Thoracic aorta (tissue), 2 donors: ENCODE measurements at regions not wholly inside any gene's neighbourhood (a gene's known extent, or its start where the extent isn't known, plus 50 kb on each side); places are given as distances from the start of the nearest gene placed in this dataset.

Experiments
- ATAC-seq: fragments of 150-250 bp; one replicate; pipeline ENCODE4 v1.8.0; 2017; ENCODE audit warnings: low read depth; ENCODE audit not compliant: insufficient number of reproducible peaks, low FRiP score
- DNase-seq: peaks from one replicate; pipeline ENCODE4 v3.0.0-alpha.2; 2020; ENCODE audit warnings: low spot score
- H3K27ac ChIP-seq, 2 donors: fragments of 200-600 bp; sonication (generic); 1 replicate in 1 of 2; 2 replicates in 1 of 2; pipeline ENCODE4 v1.5.1; 2016; ENCODE audit warnings: mild to moderate bottlenecking in 2 of 2, moderate library complexity in 2 of 2
- H3K27me3 ChIP-seq: fragments of 200-600 bp; sonication (generic); replicated peaks from 2 replicates; pipeline ENCODE4 v1.6.0; 2016; ENCODE audit warnings: mild to moderate bottlenecking; ENCODE audit not compliant: insufficient read depth
- H3K36me3 ChIP-seq: fragments of 200-600 bp; sonication (generic); one replicate; pipeline ENCODE4 v1.5.1; 2016
- H3K4me1 ChIP-seq, 2 donors: fragments of 200-600 bp; sonication (generic); 1 replicate in 1 of 2; 2 replicates in 1 of 2; pipeline versions ENCODE4 v1.5.1 to v1.6.0; 2016; ENCODE audit warnings: low read depth in 2 of 2, mild to moderate bottlenecking in 1 of 2; ENCODE audit not compliant: control insufficient read depth in 1 of 2
- H3K4me3 ChIP-seq: fragments of 200-600 bp; sonication (generic); 2 replicates; pipeline ENCODE4 v1.5.1; 2016; ENCODE audit warnings: mild to moderate bottlenecking
- H3K9me3 ChIP-seq: fragments of 200-600 bp; sonication (generic); 2 replicates; pipeline ENCODE4 v1.5.1; 2016
- CTCF ChIP-seq: fragments of 200-600 bp; sonication (generic); IDR thresholded peaks from one replicate; pipeline ENCODE4 v1.5.1; 2019; ENCODE audit warnings: antibody characterized with exemption

- H3K9me3 ChIP-seq, result no peaks in the 10 kb centered on the region
- ATAC-seq (no peak), DNase-seq (no peak)
- no peaks in the 10 kb centered on the region for H3K27me3 ChIP-seq
- no peaks in the 10 kb centered on the region for H3K36me3 ChIP-seq
- no peak overlapping the region for H3K4me3 ChIP-seq
- no peak for TF ChIP-seq CTCF
- peaks cover 20 to 35% of the 10 kb centered on the region in 2 donors for H3K4me1 ChIP-seq
- H3K27ac ChIP-seq, result no peak overlapping the region
Measured at GRCh38 chr6:139547804-139548203, 173.4 kb upstream of the CITED2 start.

DNA sequence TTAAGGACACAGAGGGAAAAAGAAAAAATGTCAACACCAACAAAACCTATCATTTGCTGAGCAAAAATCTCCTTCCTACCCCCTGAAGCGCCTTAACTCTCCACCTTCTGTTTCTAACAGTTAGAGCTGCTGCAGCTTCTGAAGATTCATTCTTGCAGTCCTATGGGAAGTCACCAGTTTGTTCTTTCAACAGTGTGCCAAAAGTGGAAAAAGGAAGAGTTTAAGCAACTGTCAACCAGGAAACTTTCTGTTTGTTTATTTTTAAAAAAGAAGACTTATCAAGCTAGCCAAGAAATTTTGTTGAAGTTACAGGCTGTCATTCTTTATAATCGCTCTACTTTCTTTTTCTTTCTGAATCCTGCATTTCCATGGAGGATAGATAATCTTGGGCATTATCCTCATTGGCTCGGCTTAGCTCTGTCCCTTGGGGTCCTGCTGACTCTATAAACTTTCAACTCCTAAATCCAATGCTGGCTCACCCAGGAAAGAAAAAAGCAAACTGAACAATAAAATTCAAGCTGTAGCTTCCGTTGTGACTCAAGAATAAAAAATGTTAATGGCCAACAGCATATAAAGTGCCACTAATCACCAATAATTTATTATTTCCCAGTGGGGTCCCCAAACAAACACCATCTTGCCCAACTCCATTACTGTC, 172.8 kb upstream of the CITED2 start:
- H3K36me3 ChIP-seq, result no peaks in the 10 kb centered on the region
- no peak for ATAC-seq
- peaks cover 20 to 35% of the 10 kb centered on the region in 2 donors for H3K4me1 ChIP-seq
- peak overlapping the region; percentile 18 for H3K4me3 ChIP-seq
- DNase-seq, result no peak
- no peak for TF ChIP-seq CTCF
- no peaks in the 10 kb centered on the region for H3K9me3 ChIP-seq
- no peak overlapping the region for H3K27ac ChIP-seq
- no peaks in the 10 kb centered on the region for H3K27me3 ChIP-seq

DNA sequence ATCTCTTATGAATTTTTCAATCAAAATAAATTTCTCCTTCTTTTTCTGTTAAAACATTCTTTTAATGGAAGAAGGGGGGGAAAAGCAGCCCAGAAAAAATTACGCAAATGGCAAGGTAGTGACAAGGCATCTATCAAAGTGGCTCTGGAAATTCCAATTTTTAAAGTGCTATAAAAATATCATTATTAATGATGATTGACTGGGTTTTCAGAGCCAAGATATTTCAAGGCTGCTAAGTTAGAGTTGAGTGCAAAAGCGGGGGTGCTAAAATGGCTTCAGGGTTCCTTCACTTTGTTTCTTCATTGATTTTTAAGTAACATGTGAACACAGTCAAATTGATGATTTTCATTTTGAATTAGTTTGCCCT, 171.6 kb upstream of the CITED2 start:
- DNase-seq (no peak), ATAC-seq (no peak)
- Histone ChIP-seq H3K4me1 (peaks cover 20 to 35% of the 10 kb centered on the region in 2 donors), H3K27ac (peak overlapping the region; percentile 6 to 19), H3K27me3 (no peaks in the 10 kb centered on the region), H3K4me3 (no peak overlapping the region), H3K36me3 (no peaks in the 10 kb centered on the region), H3K9me3 (no peaks in the 10 kb centered on the region)
- TF ChIP-seq CTCF, result no peak

DNA sequence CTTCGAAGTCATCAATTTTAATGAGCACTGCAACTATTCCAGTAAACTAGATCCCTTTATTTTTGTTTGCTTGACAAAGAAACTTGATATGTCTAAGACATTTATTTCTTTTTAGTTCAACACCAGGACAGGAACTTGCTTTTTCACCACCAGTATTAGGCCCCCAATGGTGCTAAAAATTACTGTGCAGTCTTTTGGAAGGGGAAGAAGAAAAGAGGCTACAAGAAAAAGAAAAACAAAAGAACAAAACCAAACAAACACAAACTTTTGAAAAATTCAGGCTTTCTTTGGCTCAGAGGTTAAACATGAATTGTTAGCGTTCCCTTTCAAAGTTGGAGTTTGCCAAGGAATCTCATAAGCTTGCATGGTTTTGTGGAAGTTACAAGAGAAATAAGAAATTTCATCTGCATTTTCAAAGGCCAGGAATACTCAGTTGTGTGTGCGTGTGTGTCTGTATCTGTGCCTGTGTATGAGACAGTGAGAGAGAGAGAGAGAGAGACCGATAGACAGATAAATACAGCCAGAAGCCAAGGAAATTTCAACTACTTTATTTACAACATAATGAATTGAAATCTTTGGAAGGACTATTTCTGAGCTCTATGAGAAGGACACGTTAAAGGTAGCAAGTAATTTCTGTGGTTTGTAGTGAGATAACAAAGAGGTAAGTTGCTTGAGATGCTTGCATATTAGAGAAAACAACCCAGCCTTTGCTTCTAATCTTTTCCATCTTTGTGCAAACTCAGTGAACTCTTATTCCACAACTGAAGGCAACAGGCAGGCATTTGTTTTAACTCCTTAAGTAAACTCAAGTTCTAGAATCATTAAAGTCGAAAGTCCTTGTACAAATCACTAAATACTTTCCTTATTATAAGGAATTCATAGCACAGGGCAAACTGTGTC, 171.0 kb upstream of the CITED2 start:
- H3K4me1 ChIP-seq, result peaks cover 25 to 41% of the 10 kb centered on the region in 2 donors
- peak overlapping the region; percentile 6 to 19 for H3K27ac ChIP-seq
- no peaks in the 10 kb centered on the region for H3K9me3 ChIP-seq
- no peak for TF ChIP-seq CTCF
- H3K27me3 ChIP-seq, result no peaks in the 10 kb centered on the region
- DNase-seq (no peak), ATAC-seq (no peak)
- no peak overlapping the region for H3K4me3 ChIP-seq
- no peaks in the 10 kb centered on the region for H3K36me3 ChIP-seq

GRCh38 chr6:139544701-139545057, 170.2 kb upstream of the CITED2 start:
- H3K4me3 ChIP-seq, result no peak overlapping the region
- ATAC-seq, result no peak
- no peak for TF ChIP-seq CTCF

More at GRCh38 chr6:139544701-139545057, 170.2 kb upstream of the CITED2 start:
- no peak for DNase-seq
- H3K9me3 ChIP-seq, result no peaks in the 10 kb centered on the region
- peaks cover 31 to 49% of the 10 kb centered on the region in 2 donors for H3K4me1 ChIP-seq
- no peaks in the 10 kb centered on the region for H3K27me3 ChIP-seq
- H3K36me3 ChIP-seq, result no peaks in the 10 kb centered on the region
- no peak overlapping the region for H3K27ac ChIP-seq
